ENCODE measurements at regions not wholly inside any gene's neighbourhood (a gene's known extent, or its start where the extent isn't known, plus 50 kb on each side); places are given as distances from the start of the nearest gene placed in this dataset.

DNA sequence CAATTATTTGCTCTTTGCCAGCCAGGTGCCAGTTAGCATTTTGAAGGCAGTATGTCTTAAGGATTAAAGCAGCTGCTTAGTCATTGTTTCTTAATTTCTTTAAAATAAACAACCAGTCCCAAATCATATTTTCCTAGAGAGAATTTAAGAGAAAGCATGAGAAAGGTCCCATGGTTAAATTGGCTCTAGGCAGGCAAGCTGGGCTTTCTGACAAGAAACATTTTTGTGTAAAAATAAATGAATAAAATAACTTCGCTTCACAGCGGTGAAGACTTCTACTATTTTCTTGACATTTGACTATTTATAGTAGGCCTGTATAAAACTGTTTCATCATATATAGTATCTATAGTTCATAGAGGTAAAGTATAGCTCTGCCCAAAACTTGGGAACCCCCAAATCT, 617.7 kb upstream of the C9orf72 start:
- TF ChIP-seq, protein P1, sequence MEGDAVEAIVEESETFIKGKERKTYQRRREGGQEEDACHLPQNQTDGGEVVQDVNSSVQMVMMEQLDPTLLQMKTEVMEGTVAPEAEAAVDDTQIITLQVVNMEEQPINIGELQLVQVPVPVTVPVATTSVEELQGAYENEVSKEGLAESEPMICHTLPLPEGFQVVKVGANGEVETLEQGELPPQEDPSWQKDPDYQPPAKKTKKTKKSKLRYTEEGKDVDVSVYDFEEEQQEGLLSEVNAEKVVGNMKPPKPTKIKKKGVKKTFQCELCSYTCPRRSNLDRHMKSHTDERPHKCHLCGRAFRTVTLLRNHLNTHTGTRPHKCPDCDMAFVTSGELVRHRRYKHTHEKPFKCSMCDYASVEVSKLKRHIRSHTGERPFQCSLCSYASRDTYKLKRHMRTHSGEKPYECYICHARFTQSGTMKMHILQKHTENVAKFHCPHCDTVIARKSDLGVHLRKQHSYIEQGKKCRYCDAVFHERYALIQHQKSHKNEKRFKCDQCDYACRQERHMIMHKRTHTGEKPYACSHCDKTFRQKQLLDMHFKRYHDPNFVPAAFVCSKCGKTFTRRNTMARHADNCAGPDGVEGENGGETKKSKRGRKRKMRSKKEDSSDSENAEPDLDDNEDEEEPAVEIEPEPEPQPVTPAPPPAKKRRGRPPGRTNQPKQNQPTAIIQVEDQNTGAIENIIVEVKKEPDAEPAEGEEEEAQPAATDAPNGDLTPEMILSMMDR (IDR thresholded peaks at IDR 0.05; ENCODE audit: insufficient read depth, low read length, poor library complexity, severe bottlenecking) = no peak
- Histone ChIP-seq H3K27me3 (ENCODE audit: control insufficient read depth, insufficient read depth, low read length) (no peaks in the 10 kb centered on the region), H3K36me3 (ENCODE audit: control insufficient read depth, insufficient read depth, low read length) (no peaks in the 10 kb centered on the region), H3K4me3 (ENCODE audit: low read depth, low read length) (no peak overlapping the region)
- DNase-seq (ENCODE audit: low read depth) = no peak

DNA sequence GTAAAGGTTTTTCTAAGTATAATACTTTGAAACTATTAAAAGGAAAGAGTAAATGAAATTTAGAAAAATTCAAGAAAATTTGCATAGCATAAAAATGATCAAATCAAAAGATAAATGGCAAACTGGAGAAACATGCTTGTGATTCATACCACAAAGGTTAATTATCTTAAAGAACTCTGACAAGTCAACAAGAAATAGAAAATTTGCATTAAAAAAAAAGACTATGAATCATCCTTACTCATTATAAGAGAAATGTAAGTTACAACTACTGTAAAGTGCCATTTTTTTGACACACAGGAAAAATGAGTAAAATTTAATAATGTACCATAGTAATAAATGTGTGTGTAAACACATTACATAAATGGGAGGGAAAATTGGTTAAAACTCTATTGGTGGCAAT, 624.4 kb upstream of the C9orf72 start:
- no peak for DNase-seq (ENCODE audit: low read depth)
- H3K36me3 ChIP-seq (ENCODE audit: control insufficient read depth, insufficient read depth, low read length) = no peaks in the 10 kb centered on the region
- H3K4me3 ChIP-seq (ENCODE audit: low read depth, low read length) = no peak overlapping the region
- H3K27me3 ChIP-seq (ENCODE audit: control insufficient read depth, insufficient read depth, low read length) = no peaks in the 10 kb centered on the region
- TF ChIP-seq, protein P1 (IDR thresholded peaks at IDR 0.05; ENCODE audit: insufficient read depth, low read length, poor library complexity, severe bottlenecking) = no peak

DNA sequence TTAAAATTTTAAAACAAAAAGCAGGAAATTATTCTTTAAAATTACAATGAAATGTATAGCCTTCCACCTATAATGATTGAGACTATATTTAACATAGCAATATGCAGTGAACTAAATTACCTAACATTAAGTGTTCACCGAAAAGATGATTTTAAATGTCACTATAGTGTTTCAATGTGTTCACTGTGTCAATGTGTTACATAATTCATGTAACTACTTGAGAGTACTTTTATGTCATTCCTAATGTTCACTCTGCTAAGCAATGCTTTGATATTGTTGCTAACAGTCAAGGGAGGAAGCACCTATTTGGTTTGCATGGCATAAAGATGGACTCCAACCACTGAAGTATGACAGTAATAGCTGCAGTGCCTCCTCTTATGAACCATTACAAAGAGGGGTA, 629.8 kb upstream of the C9orf72 start:
- DNase-seq (ENCODE audit: low read depth) = no peak
- TF ChIP-seq, protein P1 (IDR thresholded peaks at IDR 0.05; ENCODE audit: insufficient read depth, low read length, poor library complexity, severe bottlenecking) = no peak
- Histone ChIP-seq H3K27me3 (ENCODE audit: control insufficient read depth, insufficient read depth, low read length) (no peaks in the 10 kb centered on the region), H3K4me3 (ENCODE audit: low read depth, low read length) (no peak overlapping the region), H3K36me3 (ENCODE audit: control insufficient read depth, insufficient read depth, low read length) (no peaks in the 10 kb centered on the region)

DNA sequence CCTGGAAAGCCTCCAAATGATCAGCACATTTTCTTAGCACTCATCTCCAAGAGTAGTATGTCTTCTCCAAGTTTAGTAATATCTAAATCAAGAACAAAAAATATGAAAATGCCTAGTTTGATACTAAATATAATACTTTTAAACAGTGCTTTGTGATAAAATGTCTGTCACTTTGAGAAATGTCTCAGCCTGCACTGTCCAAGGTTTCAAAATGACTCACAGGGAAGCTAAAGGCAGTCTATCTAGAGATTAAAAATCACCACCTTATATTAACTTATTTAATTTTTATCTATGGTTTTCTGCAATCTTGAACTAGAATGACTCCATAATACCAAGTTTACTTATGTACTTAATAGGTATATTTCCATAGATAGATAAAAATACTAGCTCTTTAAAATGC, 633.0 kb upstream of the C9orf72 start:
- H3K4me3 ChIP-seq (ENCODE audit: low read depth, low read length) = no peak overlapping the region
- no peaks in the 10 kb centered on the region for H3K27me3 ChIP-seq (ENCODE audit: control insufficient read depth, insufficient read depth, low read length)
- H3K36me3 ChIP-seq (ENCODE audit: control insufficient read depth, insufficient read depth, low read length) = no peaks in the 10 kb centered on the region
- TF ChIP-seq, protein P1 (IDR thresholded peaks at IDR 0.05; ENCODE audit: insufficient read depth, low read length, poor library complexity, severe bottlenecking) = no peak
- DNase-seq (ENCODE audit: low read depth) = no peak

DNA sequence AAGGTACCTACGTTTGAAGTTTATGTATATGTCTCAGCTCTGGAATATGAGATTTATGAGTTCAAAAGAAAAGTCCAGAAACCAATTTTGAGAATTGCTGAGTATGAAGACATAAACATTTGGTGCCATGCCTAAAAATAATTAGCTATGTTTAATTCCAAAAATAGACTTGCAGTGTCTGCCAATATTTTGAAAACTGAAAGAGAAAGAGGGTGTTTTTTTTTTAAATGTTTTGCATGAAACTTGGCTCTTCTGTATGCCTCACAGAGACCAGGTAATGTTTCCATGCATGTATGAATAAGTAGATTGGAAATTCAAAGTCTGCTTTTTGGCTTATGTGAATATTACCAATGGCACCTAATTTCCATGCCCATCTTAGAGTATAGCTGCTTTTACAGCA, 634.4 kb upstream of the C9orf72 start:
- Histone ChIP-seq H3K36me3 (ENCODE audit: control insufficient read depth, insufficient read depth, low read length) (no peaks in the 10 kb centered on the region), H3K4me3 (ENCODE audit: low read depth, low read length) (no peak overlapping the region), H3K27me3 (ENCODE audit: control insufficient read depth, insufficient read depth, low read length) (no peaks in the 10 kb centered on the region)
- DNase-seq (ENCODE audit: low read depth) = no peak
- TF ChIP-seq, protein P1 (IDR thresholded peaks at IDR 0.05; ENCODE audit: insufficient read depth, low read length, poor library complexity, severe bottlenecking) = no peak

DNA sequence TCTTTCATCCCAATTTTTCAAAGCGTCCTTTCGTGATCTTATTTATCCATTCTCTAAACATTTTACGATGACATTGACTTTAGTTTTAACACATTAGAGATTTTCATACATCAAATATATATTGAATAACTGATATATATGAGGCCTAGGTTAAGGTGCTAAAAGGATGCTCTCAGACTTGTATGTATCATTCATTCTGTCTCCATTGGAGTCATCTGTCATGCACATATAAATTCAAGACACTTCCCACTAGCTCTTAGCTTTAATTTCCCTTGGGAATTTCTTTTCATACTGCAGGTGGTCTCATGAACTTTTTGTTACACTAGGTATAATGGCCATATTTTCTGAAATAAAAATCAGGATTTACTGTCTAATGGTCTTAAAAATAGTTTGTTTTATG, 635.8 kb upstream of the C9orf72 start:
- Histone ChIP-seq H3K4me3 (ENCODE audit: low read depth, low read length) (no peak overlapping the region), H3K27me3 (ENCODE audit: control insufficient read depth, insufficient read depth, low read length) (no peaks in the 10 kb centered on the region), H3K36me3 (ENCODE audit: control insufficient read depth, insufficient read depth, low read length) (no peaks in the 10 kb centered on the region)
- TF ChIP-seq, protein P1 (IDR thresholded peaks at IDR 0.05; ENCODE audit: insufficient read depth, low read length, poor library complexity, severe bottlenecking) = no peak
- DNase-seq (ENCODE audit: low read depth) = no peak

All from kidney epithelial cell (primary cell).